ENCODE measurements at regions not wholly inside any gene's neighbourhood (a gene's known extent, or its start where the extent isn't known, plus 50 kb on each side); places are given as distances from the start of the nearest gene placed in this dataset.
A peak's percentile ranks its signal among the peaks of the same experiment; 100 is the strongest.

- intact Hi-C loops (cut with DNase I) = no loop called here
- Histone ChIP-seq H3K36me3 (no peaks in the 10 kb centered on the region), H3K4me3 (no peak overlapping the region), H3K27ac (no peak overlapping the region), H3K27me3 (no peaks in the 10 kb centered on the region), H3K9me3 (no peaks in the 10 kb centered on the region), H3K4me1 (no peaks in the 10 kb centered on the region)
- DNase-seq (no peak), ATAC-seq (no peak)
- no peak for TF ChIP-seq CTCF (IDR thresholded peaks at IDR 0.05)
Observed at GRCh38 chr4:33357121-33357520, 2637.0 kb downstream of the PCDH7 start.

GRCh38 chr4:33369446-33369845 is 2649.3 kb downstream of the PCDH7 start:
- no peaks in the 10 kb centered on the region for H3K27me3 ChIP-seq
- no peaks in the 10 kb centered on the region for H3K36me3 ChIP-seq
- intact Hi-C loops (cut with DNase I) = no loop called here
- ATAC-seq = no peak
- no peak for TF ChIP-seq CTCF (IDR thresholded peaks at IDR 0.05)
- no peak overlapping the region for H3K4me3 ChIP-seq
- no peaks in the 10 kb centered on the region for H3K9me3 ChIP-seq
- H3K27ac ChIP-seq = no peak overlapping the region
- DNase-seq = no peak
- no peaks in the 10 kb centered on the region for H3K4me1 ChIP-seq

- intact Hi-C loops (cut with DNase I) = no loop called here
- Histone ChIP-seq H3K9me3 (no peaks in the 10 kb centered on the region), H3K27me3 (no peaks in the 10 kb centered on the region), H3K36me3 (no peaks in the 10 kb centered on the region), H3K4me1 (no peaks in the 10 kb centered on the region), H3K27ac (no peak overlapping the region), H3K4me3 (no peak overlapping the region)
- peak; percentile 53 for ATAC-seq
- TF ChIP-seq CTCF (IDR thresholded peaks at IDR 0.05) = no peak
- no peak for DNase-seq
Observed at GRCh38 chr4:33381816-33382215, 2661.6 kb downstream of the PCDH7 start.

- Histone ChIP-seq H3K4me3 (no peak overlapping the region), H3K27me3 (no peaks in the 10 kb centered on the region), H3K27ac (no peak overlapping the region), H3K36me3 (no peaks in the 10 kb centered on the region), H3K4me1 (no peaks in the 10 kb centered on the region), H3K9me3 (no peaks in the 10 kb centered on the region)
- DNase-seq (no peak), ATAC-seq (no peak)
- intact Hi-C loops (cut with DNase I) = no loop called here
- TF ChIP-seq CTCF (IDR thresholded peaks at IDR 0.05) = no peak
Observed at GRCh38 chr4:33386764-33387163, 2666.6 kb downstream of the PCDH7 start.

- intact Hi-C loops (cut with DNase I) = no loop called here
- H3K4me1 ChIP-seq = no peaks in the 10 kb centered on the region
Observed at GRCh38 chr4:33390976-33391375, 2670.8 kb downstream of the PCDH7 start.

More at GRCh38 chr4:33390976-33391375, 2670.8 kb downstream of the PCDH7 start:
- no peaks in the 10 kb centered on the region for H3K36me3 ChIP-seq
- H3K4me3 ChIP-seq = no peak overlapping the region
- TF ChIP-seq CTCF (IDR thresholded peaks at IDR 0.05) = no peak
- ATAC-seq (no peak), DNase-seq (no peak)
- no peak overlapping the region for H3K27ac ChIP-seq
- H3K27me3 ChIP-seq = no peaks in the 10 kb centered on the region
- no peaks in the 10 kb centered on the region for H3K9me3 ChIP-seq
